Vagina (tissue), 2 donors: ENCODE measurements at regions not wholly inside any gene's neighbourhood (a gene's known extent, or its start where the extent isn't known, plus 50 kb on each side); places are given as distances from the start of the nearest gene placed in this dataset.

Experiments used
- DNase-seq, 2 donors: peaks; one replicate each; pipeline ENCODE4 v3.0.0-alpha.2; 2017; ENCODE audit errors: extremely low spot score in 2 of 2
- H3K27ac ChIP-seq: fragments of 200-600 bp; sonication (generic); one replicate; pipeline ENCODE4 v1.5.1; 2019
- H3K27me3 ChIP-seq: fragments of 200-600 bp; sonication (generic); one replicate; pipeline ENCODE4 v1.5.1; 2019
- H3K36me3 ChIP-seq, 2 donors: fragments of 200-600 bp; sonication (generic); one replicate each; pipeline ENCODE4 v1.5.1; 2017 to 2019
- H3K4me1 ChIP-seq: fragments of 200-600 bp; sonication (generic); one replicate; pipeline ENCODE4 v1.5.1; 2019
- H3K4me3 ChIP-seq, 2 donors: fragments of 200-600 bp; sonication (generic); 1 replicate in 1 of 2; 2 replicates in 1 of 2; pipeline ENCODE4 v1.5.1; 2016 to 2019
- H3K9me3 ChIP-seq: fragments of 200-600 bp; sonication (generic); one replicate; pipeline ENCODE4 v1.5.1; 2019
- CTCF ChIP-seq, 3 experiments: fragments of 450-650 bp in 2 of 3; fragments of 200-600 bp in 1 of 3; sonication (generic) in 1 of 3; IDR thresholded peaks; one replicate each; pipeline ENCODE4 v1.5.1; 2017 to 2019; ENCODE audit warnings: antibody characterized with exemption in 3 of 3, mild to moderate bottlenecking in 2 of 3, moderate library complexity in 2 of 3
- POLR2A ChIP-seq, 2 donors: fragments of 450-650 bp; IDR thresholded peaks; one replicate each; pipeline ENCODE4 v1.6.1; 2017; ENCODE audit warnings: antibody characterized with exemption in 2 of 2, mild to moderate bottlenecking in 2 of 2, moderate library complexity in 2 of 2
- POLR2AphosphoS5 ChIP-seq, 2 donors: sonication (generic); formaldehyde crosslinking; IDR thresholded peaks; one replicate each; pipeline ENCODE4 v1.9.0; 2017; ENCODE audit warnings: antibody characterized with exemption in 2 of 2, mild to moderate bottlenecking in 2 of 2, low read depth in 1 of 2; ENCODE audit not compliant: insufficient read depth in 1 of 2
- intact Hi-C: fragments of 100-400 bp; cut with DNase I; formaldehyde crosslinking; loops from one replicate; pipeline ENCODE4 v1.15.1; 2023

- Histone ChIP-seq H3K9me3 (no peaks in the 10 kb centered on the region), H3K27me3 (no peaks in the 10 kb centered on the region), H3K36me3 (no peaks in the 10 kb centered on the region), H3K4me3 (no peak overlapping the region), H3K4me1 (no peaks in the 10 kb centered on the region), H3K27ac (no peak overlapping the region)
- intact Hi-C loops = no loop called here
- TF ChIP-seq POLR2A (IDR thresholded peaks at IDR 0.05) (no peak), POLR2AphosphoS5 (IDR thresholded peaks at IDR 0.05; ENCODE audit: insufficient read depth in 1 of 2, low read depth in 1 of 2) (no peak), CTCF (IDR thresholded peaks at IDR 0.05) (no peak)
- DNase-seq = no peak
These were observed 71.1 kb upstream of the SLC44A1 start for GRCh38 chr9:105173306-105173705.

- no peaks in the 10 kb centered on the region for H3K4me1 ChIP-seq
- H3K27me3 ChIP-seq = no peaks in the 10 kb centered on the region
- TF ChIP-seq POLR2A (IDR thresholded peaks at IDR 0.05) = no peak
- no peak for TF ChIP-seq POLR2AphosphoS5 (IDR thresholded peaks at IDR 0.05; ENCODE audit: insufficient read depth in 1 of 2, low read depth in 1 of 2)
- no peak for TF ChIP-seq CTCF (IDR thresholded peaks at IDR 0.05)
- intact Hi-C loops = no loop called here
- DNase-seq = no peak
- H3K36me3 ChIP-seq = no peaks in the 10 kb centered on the region
- no peak overlapping the region for H3K4me3 ChIP-seq
- no peak overlapping the region for H3K27ac ChIP-seq
- H3K9me3 ChIP-seq = no peaks in the 10 kb centered on the region
These were observed 70.6 kb upstream of the SLC44A1 start for GRCh38 chr9:105173826-105174225.

GRCh38 chr9:105176194-105176593 is 68.3 kb upstream of the SLC44A1 start:
- H3K4me3 ChIP-seq = no peak overlapping the region
- TF ChIP-seq CTCF (IDR thresholded peaks at IDR 0.05) (no peak), POLR2AphosphoS5 (IDR thresholded peaks at IDR 0.05; ENCODE audit: insufficient read depth in 1 of 2, low read depth in 1 of 2) (no peak), POLR2A (IDR thresholded peaks at IDR 0.05) (no peak)
- no peaks in the 10 kb centered on the region for H3K9me3 ChIP-seq
- intact Hi-C loops = no loop called here
- no peak overlapping the region for H3K27ac ChIP-seq
- no peaks in the 10 kb centered on the region for H3K36me3 ChIP-seq
- H3K4me1 ChIP-seq = no peaks in the 10 kb centered on the region
- no peaks in the 10 kb centered on the region for H3K27me3 ChIP-seq
- no peak for DNase-seq

- Histone ChIP-seq H3K4me3 (no peak overlapping the region), H3K27ac (no peak overlapping the region), H3K9me3 (no peaks in the 10 kb centered on the region), H3K4me1 (no peaks in the 10 kb centered on the region), H3K36me3 (no peaks in the 10 kb centered on the region), H3K27me3 (no peaks in the 10 kb centered on the region)
- intact Hi-C loops = no loop called here
- no peak for DNase-seq
- TF ChIP-seq POLR2A (IDR thresholded peaks at IDR 0.05) (no peak), CTCF (IDR thresholded peaks at IDR 0.05) (no peak), POLR2AphosphoS5 (IDR thresholded peaks at IDR 0.05; ENCODE audit: insufficient read depth in 1 of 2, low read depth in 1 of 2) (no peak)
These were observed 66.4 kb upstream of the SLC44A1 start for GRCh38 chr9:105178076-105178475.

- Histone ChIP-seq H3K4me3 (no peak overlapping the region), H3K27ac (no peak overlapping the region), H3K36me3 (no peaks in the 10 kb centered on the region), H3K27me3 (no peaks in the 10 kb centered on the region), H3K4me1 (peaks cover 14% of the 10 kb centered on the region), H3K9me3 (no peaks in the 10 kb centered on the region)
- TF ChIP-seq POLR2AphosphoS5 (IDR thresholded peaks at IDR 0.05; ENCODE audit: insufficient read depth in 1 of 2, low read depth in 1 of 2) (no peak), CTCF (IDR thresholded peaks at IDR 0.05) (no peak), POLR2A (IDR thresholded peaks at IDR 0.05) (no peak)
- no peak for DNase-seq
- intact Hi-C loops = no loop called here
These were observed 56.7 kb upstream of the SLC44A1 start for GRCh38 chr9:105187781-105188180.
